ENCODE measurements at regions not wholly inside any gene's neighbourhood (a gene's known extent, or its start where the extent isn't known, plus 50 kb on each side); places are given as distances from the start of the nearest gene placed in this dataset.
A peak's percentile ranks its signal among the peaks of the same experiment; 100 is the strongest.

DNA sequence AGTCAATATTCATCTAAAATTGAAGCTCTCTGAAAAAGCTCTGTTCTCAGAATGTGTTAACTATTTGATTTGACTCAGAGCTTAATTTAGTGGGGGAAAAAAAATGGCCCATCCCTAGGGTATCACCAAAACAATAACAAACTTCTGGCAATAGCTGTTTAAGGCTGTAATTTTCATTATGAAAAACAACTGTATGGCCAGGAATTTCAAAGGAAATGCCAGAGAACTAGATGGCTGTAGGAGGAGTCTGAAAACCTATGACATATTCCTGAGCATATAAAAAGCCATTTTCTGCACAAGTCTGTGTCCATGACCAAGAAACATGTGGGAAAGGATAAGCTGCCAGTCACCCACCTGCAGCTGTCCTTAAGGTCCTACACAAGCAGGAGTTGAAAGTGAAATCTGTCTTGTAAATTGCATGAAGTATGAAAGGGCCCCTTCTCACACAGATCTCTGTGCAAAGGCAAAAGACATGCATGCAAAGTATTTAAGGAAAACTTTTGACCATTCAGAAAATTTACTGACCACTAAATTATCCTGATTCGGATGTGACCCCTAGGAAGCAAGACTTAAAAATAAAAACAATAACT is 299.1 kb downstream of the BTG1 start:
- DNase-seq = no peak

- DNase-seq = no peak
Measured at GRCh38 chr12:91845365-91845764, 300.3 kb downstream of the BTG1 start.

GRCh38 chr12:91841822-91842221 is 303.8 kb downstream of the BTG1 start:
- no peak for DNase-seq

DNA sequence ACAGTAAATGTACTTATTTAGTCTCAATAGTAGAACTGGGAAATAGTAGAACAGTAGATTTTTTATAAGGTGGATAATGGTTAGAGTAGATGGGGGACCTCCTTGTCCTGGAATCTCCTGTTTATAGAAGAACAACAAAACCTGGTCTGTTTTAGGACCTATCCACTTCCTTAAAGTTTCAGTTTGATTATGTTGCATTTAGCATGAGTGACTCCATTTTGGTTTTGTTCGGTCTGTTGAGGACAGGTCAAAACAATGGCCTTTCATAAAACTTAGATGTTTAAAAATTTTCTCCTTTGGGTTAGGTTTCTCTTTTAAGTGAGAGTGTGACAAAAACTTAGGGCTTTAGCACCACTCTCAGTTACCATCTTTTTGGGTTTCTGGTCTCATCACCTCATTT is 308.9 kb downstream of the BTG1 start:
- DNase-seq = no peak

DNA sequence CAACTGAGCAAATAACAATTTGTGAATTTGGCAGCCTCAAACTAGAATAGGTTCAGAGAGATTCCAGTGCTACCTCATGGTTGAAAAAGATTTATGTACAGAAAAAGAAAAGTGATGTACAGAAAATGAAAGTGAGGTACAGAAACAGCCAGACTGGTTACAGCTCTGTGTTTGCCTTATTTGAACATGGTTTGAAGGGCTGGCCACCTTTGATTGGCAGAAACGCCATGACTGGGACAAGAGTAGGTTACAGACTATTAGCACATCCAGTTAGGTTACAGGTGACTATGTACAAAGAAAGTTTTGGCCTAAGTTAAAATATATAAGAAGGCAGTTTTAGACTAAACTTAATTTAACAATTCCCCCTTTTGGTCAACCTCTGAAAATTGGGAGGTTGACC is 309.4 kb downstream of the BTG1 start:
- DNase-seq = no peak

- no peak for DNase-seq
Measured at GRCh38 chr12:91835693-91836092, 310.0 kb downstream of the BTG1 start.

GRCh38 chr12:91833780-91834359 is 311.8 kb downstream of the BTG1 start:
- no peak for DNase-seq

GRCh38 chr12:91825999-91826398 is 319.6 kb downstream of the BTG1 start:
- no peak for DNase-seq

DNA sequence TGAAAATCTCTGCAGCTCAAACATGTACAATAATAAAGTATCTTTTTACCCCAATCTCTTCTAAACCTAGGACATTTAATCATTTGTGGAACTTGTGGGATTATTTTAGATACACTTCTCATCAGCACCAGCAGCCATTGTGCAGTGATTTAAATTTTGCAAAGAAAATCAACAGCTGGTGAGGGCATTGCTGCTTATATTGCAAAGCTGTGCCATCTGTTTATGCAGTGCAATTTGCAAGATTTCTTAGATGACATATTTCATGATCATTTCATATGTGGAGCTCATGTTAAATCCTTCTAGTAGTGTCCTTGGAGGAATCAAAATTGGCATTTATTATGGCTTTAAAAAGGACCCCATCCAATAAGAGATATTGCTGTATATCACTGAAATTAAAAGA is 320.7 kb downstream of the BTG1 start:
- no peak for DNase-seq

DNA sequence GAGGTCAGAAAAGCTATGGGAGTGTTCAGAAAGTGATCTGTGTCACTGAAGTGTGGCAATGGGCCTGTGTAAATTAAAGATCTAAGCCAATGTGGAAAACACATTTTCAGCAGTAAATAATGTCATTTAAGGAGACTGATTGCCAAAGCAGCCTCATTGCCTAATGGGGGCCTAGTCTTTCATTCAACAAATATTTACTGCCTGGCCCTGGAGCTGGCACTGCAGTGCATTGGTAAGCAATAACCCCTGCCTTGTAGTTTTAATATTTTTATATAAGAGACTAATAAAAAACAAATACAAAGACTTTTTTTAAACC is 326.6 kb downstream of the BTG1 start:
- DNase-seq = no peak

DNA sequence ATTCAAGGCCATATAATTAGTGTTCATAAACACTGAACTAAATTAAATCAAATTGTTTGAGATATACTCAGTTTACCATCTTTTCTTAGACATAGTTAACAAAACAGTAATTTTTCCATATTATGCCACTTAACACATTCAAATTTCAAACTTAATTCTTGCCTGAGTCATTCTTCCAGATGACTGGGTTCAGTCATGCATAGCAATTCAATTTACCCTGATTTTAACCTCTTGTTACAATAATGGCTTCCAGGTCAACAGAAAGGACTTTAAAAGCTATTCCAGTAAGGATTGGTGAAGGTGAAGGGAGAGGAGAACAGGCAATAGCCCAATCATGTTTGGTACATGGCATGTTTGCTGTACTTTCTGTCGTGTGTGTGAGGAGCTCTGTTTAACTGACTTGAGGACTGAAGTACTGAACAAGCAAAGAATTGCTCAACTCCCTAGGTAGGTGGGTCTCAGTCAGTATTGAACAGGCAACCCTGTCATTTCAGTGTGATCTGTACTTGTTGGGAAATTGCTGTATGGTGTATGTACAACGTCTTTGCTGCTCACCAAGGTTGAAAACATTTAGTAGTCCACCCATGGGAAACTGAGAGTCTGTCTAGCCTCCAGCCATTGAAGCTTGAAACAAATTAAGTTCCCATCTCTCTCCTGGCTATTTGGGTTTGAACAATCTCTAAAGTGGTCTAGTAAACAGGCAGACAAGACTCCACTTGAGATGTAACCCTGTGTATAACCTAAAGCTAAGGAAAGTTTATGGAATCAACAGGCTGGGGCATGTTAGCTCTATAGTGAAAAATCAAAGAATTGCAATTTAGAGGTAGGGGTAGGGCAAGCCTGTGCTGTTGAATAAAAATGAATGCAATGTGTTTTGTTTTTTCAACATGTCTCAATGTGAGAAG is 327.2 kb downstream of the BTG1 start:
- DNase-seq = no peak

GRCh38 chr12:91817517-91817916 is 328.1 kb downstream of the BTG1 start:
- DNase-seq = no peak

- peak; percentile 40 for DNase-seq
Measured at GRCh38 chr12:91813701-91814100, 331.9 kb downstream of the BTG1 start.

- peak; percentile 63 for DNase-seq
Measured at GRCh38 chr12:91811481-91812287, 334.0 kb downstream of the BTG1 start.

- no peak for DNase-seq
Measured at GRCh38 chr12:91810531-91811451, 334.9 kb downstream of the BTG1 start.

DNA sequence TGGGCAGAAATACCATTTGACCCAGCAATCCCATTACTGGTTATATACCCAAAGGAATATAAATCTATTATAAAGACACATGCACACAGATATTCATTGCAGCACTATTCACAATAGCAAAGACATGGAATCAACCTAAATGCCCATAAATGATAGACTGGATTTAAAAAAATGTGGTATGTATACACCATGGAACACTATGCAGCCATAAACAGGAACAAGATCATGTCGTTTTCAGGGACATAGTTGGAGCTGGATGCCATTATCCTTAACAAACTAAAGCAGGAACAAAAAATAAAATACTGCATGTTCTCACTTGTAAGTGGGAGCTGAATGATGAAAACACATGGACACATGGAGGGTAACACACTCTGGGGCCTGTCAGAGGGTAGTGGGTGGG is 335.6 kb downstream of the BTG1 start:
- DNase-seq = no peak

- DNase-seq = no peak
Measured at GRCh38 chr12:91805031-91805430, 340.6 kb downstream of the BTG1 start.

DNA sequence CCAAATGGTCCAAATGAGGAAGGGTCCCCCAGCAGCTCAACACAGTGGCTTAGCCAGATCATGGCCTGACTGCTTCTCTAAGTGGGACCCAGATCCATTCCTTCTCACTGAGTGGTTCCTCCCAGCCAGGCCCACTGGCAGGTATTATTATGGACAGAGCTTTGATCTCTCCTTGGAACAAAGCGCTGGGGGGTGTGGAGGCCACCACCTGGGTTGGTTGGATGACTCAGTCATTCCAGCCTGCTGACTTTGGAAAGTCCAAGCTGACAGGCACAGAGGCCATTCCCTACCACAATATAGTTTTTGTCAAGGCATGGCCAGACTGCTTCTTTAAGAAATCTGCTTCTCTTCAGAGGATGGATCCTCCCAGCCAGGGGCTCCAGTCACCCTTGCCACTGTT is 341.1 kb downstream of the BTG1 start:
- DNase-seq = no peak

GRCh38 chr12:91801048-91801447 is 344.6 kb downstream of the BTG1 start:
- DNase-seq = no peak

- DNase-seq = no peak
Measured at GRCh38 chr12:91793676-91794075, 352.0 kb downstream of the BTG1 start.

DNA sequence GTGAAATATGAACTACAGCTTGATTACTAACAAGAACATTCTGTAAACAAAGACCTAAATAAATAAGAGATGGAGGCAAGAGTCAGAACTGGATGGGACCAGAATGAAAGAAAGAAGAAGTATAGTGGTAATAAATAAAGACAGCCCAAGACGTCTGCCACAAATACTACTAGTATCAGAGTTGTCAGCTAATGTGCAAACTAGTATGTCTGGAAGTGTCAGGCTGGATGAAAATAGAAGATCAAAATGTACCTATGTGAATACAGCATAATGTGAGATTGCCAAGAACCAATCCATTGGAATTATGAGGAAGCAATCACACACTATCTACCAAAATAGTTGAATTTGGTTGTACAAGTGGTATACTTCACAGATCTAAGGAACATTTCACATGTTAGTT is 353.0 kb downstream of the BTG1 start:
- DNase-seq = no peak

All from fibroblast of skin of abdomen (primary cell).